ENCODE measurements at regions not wholly inside any gene's neighbourhood (a gene's known extent, or its start where the extent isn't known, plus 50 kb on each side); places are given as distances from the start of the nearest gene placed in this dataset.

DNA sequence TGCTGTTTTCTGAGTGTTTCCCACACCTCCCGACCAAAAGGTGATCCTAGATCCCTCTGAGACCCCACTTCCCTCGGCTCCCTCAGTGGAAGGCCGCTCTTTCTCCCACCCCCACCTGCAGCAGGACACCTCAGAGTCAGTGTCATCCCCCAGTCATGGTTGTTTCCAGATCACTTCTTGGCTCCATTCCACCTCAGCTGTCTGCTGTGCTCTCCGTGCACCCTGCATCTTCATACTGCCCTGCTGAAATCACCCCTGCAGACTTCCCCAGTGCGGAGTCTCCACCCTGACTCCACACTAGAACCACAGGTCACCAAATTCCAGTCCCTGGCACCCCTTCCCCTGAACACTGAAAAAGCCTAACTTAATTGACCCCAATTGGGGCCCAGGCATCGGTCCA, 255.1 kb upstream of the CDYL start:
- TF ChIP-seq SIN3A (IDR thresholded peaks at IDR 0.05; ENCODE audit: borderline replicate concordance, insufficient read depth, low read length): no peak
- no peak for TF ChIP-seq TAF1 (IDR thresholded peaks at IDR 0.05; ENCODE audit: borderline replicate concordance, insufficient read depth, low read length)
- no peak for TF ChIP-seq POLR2AphosphoS5 (IDR thresholded peaks at IDR 0.05; ENCODE audit: low read depth, low read length)
- TF ChIP-seq, protein P1, sequence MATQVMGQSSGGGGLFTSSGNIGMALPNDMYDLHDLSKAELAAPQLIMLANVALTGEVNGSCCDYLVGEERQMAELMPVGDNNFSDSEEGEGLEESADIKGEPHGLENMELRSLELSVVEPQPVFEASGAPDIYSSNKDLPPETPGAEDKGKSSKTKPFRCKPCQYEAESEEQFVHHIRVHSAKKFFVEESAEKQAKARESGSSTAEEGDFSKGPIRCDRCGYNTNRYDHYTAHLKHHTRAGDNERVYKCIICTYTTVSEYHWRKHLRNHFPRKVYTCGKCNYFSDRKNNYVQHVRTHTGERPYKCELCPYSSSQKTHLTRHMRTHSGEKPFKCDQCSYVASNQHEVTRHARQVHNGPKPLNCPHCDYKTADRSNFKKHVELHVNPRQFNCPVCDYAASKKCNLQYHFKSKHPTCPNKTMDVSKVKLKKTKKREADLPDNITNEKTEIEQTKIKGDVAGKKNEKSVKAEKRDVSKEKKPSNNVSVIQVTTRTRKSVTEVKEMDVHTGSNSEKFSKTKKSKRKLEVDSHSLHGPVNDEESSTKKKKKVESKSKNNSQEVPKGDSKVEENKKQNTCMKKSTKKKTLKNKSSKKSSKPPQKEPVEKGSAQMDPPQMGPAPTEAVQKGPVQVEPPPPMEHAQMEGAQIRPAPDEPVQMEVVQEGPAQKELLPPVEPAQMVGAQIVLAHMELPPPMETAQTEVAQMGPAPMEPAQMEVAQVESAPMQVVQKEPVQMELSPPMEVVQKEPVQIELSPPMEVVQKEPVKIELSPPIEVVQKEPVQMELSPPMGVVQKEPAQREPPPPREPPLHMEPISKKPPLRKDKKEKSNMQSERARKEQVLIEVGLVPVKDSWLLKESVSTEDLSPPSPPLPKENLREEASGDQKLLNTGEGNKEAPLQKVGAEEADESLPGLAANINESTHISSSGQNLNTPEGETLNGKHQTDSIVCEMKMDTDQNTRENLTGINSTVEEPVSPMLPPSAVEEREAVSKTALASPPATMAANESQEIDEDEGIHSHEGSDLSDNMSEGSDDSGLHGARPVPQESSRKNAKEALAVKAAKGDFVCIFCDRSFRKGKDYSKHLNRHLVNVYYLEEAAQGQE (IDR thresholded peaks at IDR 0.05; ENCODE audit: insufficient read depth in 1 of 2, low read depth in 2 of 2, low read length in 2 of 2): no peak
- TF ChIP-seq FOXP2 (optimal IDR thresholded peaks at IDR 0.05; ENCODE audit: borderline replicate concordance, extremely low read depth, extremely low read length, insufficient read depth): no peak

Data from PFSK-1 (cell line).